Transverse colon (tissue), 4 donors: ENCODE measurements at regions not wholly inside any gene's neighbourhood (a gene's known extent, or its start where the extent isn't known, plus 50 kb on each side); places are given as distances from the start of the nearest gene placed in this dataset.

Experiments
- DNase-seq: peaks from one replicate; pipeline ENCODE4 v3.0.0-alpha.2; 2019
- H3K27ac ChIP-seq, 4 donors: fragments of 200-600 bp; sonication (generic); 2 replicates each; pipeline ENCODE4 v1.5.1; 2016 to 2018; ENCODE audit warnings: inconsistent platforms in 4 of 4
- H3K27me3 ChIP-seq: fragments of 200-600 bp; sonication (generic); 2 replicates; pipeline ENCODE4 v1.5.1; 2017; ENCODE audit warnings: inconsistent platforms
- H3K36me3 ChIP-seq, 4 donors: fragments of 200-600 bp; sonication (generic); 2 replicates each; pipeline ENCODE4 v1.5.1; 2017 to 2019; ENCODE audit warnings: inconsistent platforms in 4 of 4
- H3K4me1 ChIP-seq, 4 donors: fragments of 200-600 bp; sonication (generic); 2 replicates each; pipeline ENCODE4 v1.5.1; 2017 to 2020; ENCODE audit warnings: inconsistent platforms in 4 of 4
- H3K4me3 ChIP-seq, 4 donors: fragments of 200-600 bp; sonication (generic); 1 replicate in 1 of 4; 2 replicates in 3 of 4; pipeline versions ENCODE4 v1.5.1 to v1.6.1; 2017 to 2019; ENCODE audit warnings: inconsistent platforms in 4 of 4
- H3K9me3 ChIP-seq, 2 donors: fragments of 200-600 bp; sonication (generic); 2 replicates each; pipeline ENCODE4 v1.5.1; 2017 to 2019; ENCODE audit warnings: inconsistent platforms in 2 of 2
- CTCF ChIP-seq, 5 experiments: fragments of 200-600 bp in 3 of 5; fragments of 450-650 bp in 2 of 5; sonication (generic) in 3 of 5; IDR thresholded peaks; 1 replicate in 2 of 5; 2 replicates in 3 of 5; pipeline ENCODE4 v1.5.1; 2016 to 2017; ENCODE audit warnings: antibody characterized with exemption in 5 of 5, inconsistent platforms in 3 of 5, mild to moderate bottlenecking in 2 of 5, moderate library complexity in 1 of 5
- EP300 ChIP-seq: sonication (generic); formaldehyde crosslinking; IDR thresholded peaks from one replicate; pipeline ENCODE4 v1.6.1; 2017; ENCODE audit warnings: antibody characterized with exemption, low read depth
- POLR2A ChIP-seq: fragments of 450-650 bp; IDR thresholded peaks from one replicate; pipeline ENCODE4 v1.6.1; 2016; ENCODE audit warnings: antibody characterized with exemption, mild to moderate bottlenecking, moderate library complexity
- POLR2AphosphoS5 ChIP-seq, 3 donors: sonication (generic); formaldehyde crosslinking; IDR thresholded peaks; one replicate each; pipeline ENCODE4 v1.6.1; 2016; ENCODE audit warnings: antibody characterized with exemption in 3 of 3
- WGBS, 2 donors: methylation state at CpG; one replicate each; pipeline ENCODE4 v1.1.5; 2018; ENCODE audit warnings: low coverage in 1 of 2; 5-methylcytosine and 5-hydroxymethylcytosine counted together
- in situ Hi-C, 4 donors: fragments of 200-750 bp; cut with MboI; loops; one replicate each; pipeline versions ENCODE4 v1.15.0 to v1.15.1; 2017; ENCODE audit warnings: low sequenced_read_pairs in 3 of 4, low pct_ligation_motif_present in 1 of 4, low pct_unique_long_range_greater_than_20kb in 1 of 4
- intact Hi-C: fragments of 100-400 bp; cut with DNase I; formaldehyde crosslinking; loops from one replicate; pipeline ENCODE4 v1.15.1; 2023; ENCODE audit warnings: low total_unique reads

GRCh38 chr5:3839151-3839550 lies 243.5 kb downstream of the IRX1 start:
- intact Hi-C loops (no loop called here), in situ Hi-C loops (no loop called here)
- H3K27me3 ChIP-seq, result no peaks in the 10 kb centered on the region
- no peaks in the 10 kb centered on the region for H3K9me3 ChIP-seq
- no peak for TF ChIP-seq EP300
- TF ChIP-seq POLR2AphosphoS5 (IDR thresholded peaks at IDR 0.05), result no peak
- no peak for TF ChIP-seq POLR2A
- no peak for DNase-seq
- no peaks in the 10 kb centered on the region for H3K4me1 ChIP-seq
- WGBS, 2 donors, result 63 to 70% methylated on average over 1 to 2 of the region's 2 CpGs
- H3K27ac ChIP-seq, result no peak overlapping the region
- no peak overlapping the region for H3K4me3 ChIP-seq
- no peaks in the 10 kb centered on the region for H3K36me3 ChIP-seq

GRCh38 chr5:3842591-3842990 lies 247.0 kb downstream of the IRX1 start:
- TF ChIP-seq POLR2A (no peak), EP300 (no peak), POLR2AphosphoS5 (IDR thresholded peaks at IDR 0.05) (no peak), CTCF (IDR thresholded peaks at IDR 0.05) (no peak)
- WGBS, 2 donors, result 47% methylated on average over 5 of the region's 6 CpGs; no CpG with 5 or more reads in 1 of the 2 donors

GRCh38 chr5:3843706-3844105 lies 248.1 kb downstream of the IRX1 start:
- in situ Hi-C loops, result no loop called here
- H3K9me3 ChIP-seq, result no peaks in the 10 kb centered on the region
- intact Hi-C loops, result no loop called here
- TF ChIP-seq POLR2A (no peak), EP300 (no peak), POLR2AphosphoS5 (IDR thresholded peaks at IDR 0.05) (no peak), CTCF (IDR thresholded peaks at IDR 0.05) (no peak)
- H3K4me3 ChIP-seq, result no peak overlapping the region
- no peak for DNase-seq
- H3K27me3 ChIP-seq, result no peaks in the 10 kb centered on the region
- no peak overlapping the region for H3K27ac ChIP-seq
- H3K4me1 ChIP-seq, result no peaks in the 10 kb centered on the region
- WGBS, 2 donors, result 66% methylated on average over 6 of the region's 6 CpGs; no CpG with 5 or more reads in 1 of the 2 donors
- no peaks in the 10 kb centered on the region for H3K36me3 ChIP-seq

More at GRCh38 chr5:3842591-3842990, 247.0 kb downstream of the IRX1 start:
- Histone ChIP-seq H3K4me1 (no peaks in the 10 kb centered on the region), H3K9me3 (no peaks in the 10 kb centered on the region), H3K36me3 (no peaks in the 10 kb centered on the region), H3K27me3 (no peaks in the 10 kb centered on the region), H3K27ac (no peak overlapping the region), H3K4me3 (no peak overlapping the region)
- no peak for DNase-seq
- in situ Hi-C loops (no loop called here), intact Hi-C loops (no loop called here)

- H3K27ac ChIP-seq, result no peak overlapping the region
- no peak for DNase-seq
- in situ Hi-C loops, result no loop called here
- WGBS, 2 donors, result 56 to 69% methylated on average over 3 to 7 of the region's 7 CpGs
- H3K4me3 ChIP-seq, result no peak overlapping the region
- H3K27me3 ChIP-seq, result no peaks in the 10 kb centered on the region
- no peaks in the 10 kb centered on the region for H3K36me3 ChIP-seq
- TF ChIP-seq CTCF (IDR thresholded peaks at IDR 0.05) (no peak), EP300 (no peak), POLR2A (no peak), POLR2AphosphoS5 (IDR thresholded peaks at IDR 0.05) (no peak)
- H3K9me3 ChIP-seq, result no peaks in the 10 kb centered on the region
- H3K4me1 ChIP-seq, result no peaks in the 10 kb centered on the region
- intact Hi-C loops, result no loop called here
Observed at GRCh38 chr5:3844266-3844665, 248.6 kb downstream of the IRX1 start.

- no peaks in the 10 kb centered on the region for H3K4me1 ChIP-seq
- no peaks in the 10 kb centered on the region for H3K9me3 ChIP-seq
- intact Hi-C loops, result no loop called here
- TF ChIP-seq CTCF (IDR thresholded peaks at IDR 0.05) (no peak), POLR2AphosphoS5 (IDR thresholded peaks at IDR 0.05) (no peak), EP300 (no peak), POLR2A (no peak)
- H3K4me3 ChIP-seq, result no peak overlapping the region
- no peaks in the 10 kb centered on the region for H3K36me3 ChIP-seq
- in situ Hi-C loops, result no loop called here
- no peak overlapping the region for H3K27ac ChIP-seq
- DNase-seq, result no peak
- no peaks in the 10 kb centered on the region for H3K27me3 ChIP-seq
- 58 to 67% methylated on average over 4 to 5 of the region's 5 CpGs for WGBS, 2 donors
Observed at GRCh38 chr5:3845230-3845629, 249.6 kb downstream of the IRX1 start.
